ENCODE measurements at regions not wholly inside any gene's neighbourhood (a gene's known extent, or its start where the extent isn't known, plus 50 kb on each side); places are given as distances from the start of the nearest gene placed in this dataset.

- POLR2A ChIA-PET = no interaction called here
- peaks cover 3% of the 10 kb centered on the region for H3K27me3 Mint-ChIP-seq
- H3K27ac Mint-ChIP-seq = no peak overlapping the region
- H3K9me3 Mint-ChIP-seq = no peaks in the 10 kb centered on the region
- DNase-seq (no peak), ATAC-seq (ENCODE audit: low read depth) (no peak)
- no peaks in the 10 kb centered on the region for H3K4me1 Mint-ChIP-seq
- no peaks in the 10 kb centered on the region for H3K36me3 Mint-ChIP-seq (ENCODE audit: low read depth)
- intact Hi-C loops (cut with micrococcal nuclease) = no loop called here
- H3K4me3 Mint-ChIP-seq = no peak overlapping the region
- TF ChIP-seq CTCF (IDR thresholded peaks at IDR 0.05) = no peak
- CTCF ChIA-PET = no interaction called here
Observed at GRCh38 chr11:70863993-70864392, 388.4 kb downstream of the SHANK2 start.

GRCh38 chr11:70865356-70865755 is 387.0 kb downstream of the SHANK2 start:
- Mint-ChIP-seq H3K27ac (no peak overlapping the region), H3K4me1 (no peaks in the 10 kb centered on the region), H3K36me3 (ENCODE audit: low read depth) (no peaks in the 10 kb centered on the region), H3K9me3 (no peaks in the 10 kb centered on the region), H3K4me3 (no peak overlapping the region), H3K27me3 (peaks cover 8% of the 10 kb centered on the region)
- ATAC-seq (ENCODE audit: low read depth) (no peak), DNase-seq (no peak)
- POLR2A ChIA-PET = no interaction called here
- CTCF ChIA-PET = no interaction called here
- intact Hi-C loops (cut with micrococcal nuclease) = no loop called here
- no peak for TF ChIP-seq CTCF (IDR thresholded peaks at IDR 0.05)

GRCh38 chr11:70866834-70867233 is 385.5 kb downstream of the SHANK2 start:
- H3K27ac Mint-ChIP-seq = no peak overlapping the region
- POLR2A ChIA-PET = no interaction called here

GRCh38 chr11:70867281-70868047 is 384.9 kb downstream of the SHANK2 start:
- Mint-ChIP-seq H3K27ac (no peak overlapping the region), H3K27me3 (peaks cover 8% of the 10 kb centered on the region), H3K36me3 (ENCODE audit: low read depth) (no peaks in the 10 kb centered on the region), H3K9me3 (no peaks in the 10 kb centered on the region), H3K4me1 (no peaks in the 10 kb centered on the region), H3K4me3 (no peak overlapping the region)
- TF ChIP-seq CTCF (IDR thresholded peaks at IDR 0.05) = no peak
- POLR2A ChIA-PET = no interaction called here
- no peak for ATAC-seq (ENCODE audit: low read depth)
- intact Hi-C loops (cut with micrococcal nuclease) = no loop called here
- CTCF ChIA-PET = no interaction called here
- DNase-seq = no peak

More at GRCh38 chr11:70866834-70867233, 385.5 kb downstream of the SHANK2 start:
- H3K36me3 Mint-ChIP-seq (ENCODE audit: low read depth) = no peaks in the 10 kb centered on the region
- CTCF ChIA-PET = no interaction called here
- DNase-seq = no peak
- no peak for TF ChIP-seq CTCF (IDR thresholded peaks at IDR 0.05)
- H3K4me3 Mint-ChIP-seq = no peak overlapping the region
- no peaks in the 10 kb centered on the region for H3K9me3 Mint-ChIP-seq
- intact Hi-C loops (cut with micrococcal nuclease) = no loop called here
- H3K27me3 Mint-ChIP-seq = peaks cover 8% of the 10 kb centered on the region
- no peaks in the 10 kb centered on the region for H3K4me1 Mint-ChIP-seq
- ATAC-seq (ENCODE audit: low read depth) = no peak

GRCh38 chr11:70868341-70868885 is 384.0 kb downstream of the SHANK2 start:
- Mint-ChIP-seq H3K4me1 (no peaks in the 10 kb centered on the region), H3K27ac (no peak overlapping the region), H3K27me3 (peaks cover 8% of the 10 kb centered on the region), H3K36me3 (ENCODE audit: low read depth) (no peaks in the 10 kb centered on the region), H3K9me3 (no peaks in the 10 kb centered on the region), H3K4me3 (no peak overlapping the region)
- intact Hi-C loops (cut with micrococcal nuclease) = no loop called here
- CTCF ChIA-PET = no interaction called here
- no peak for DNase-seq
- TF ChIP-seq CTCF (IDR thresholded peaks at IDR 0.05) = no peak
- no peak for ATAC-seq (ENCODE audit: low read depth)
- POLR2A ChIA-PET = no interaction called here
